Activated CD8-positive, alpha-beta T cell treated with anti-CD3 and anti-CD28 coated beads for 36 hours (primary cell): ENCODE measurements at regions not wholly inside any gene's neighbourhood (a gene's known extent, or its start where the extent isn't known, plus 50 kb on each side); places are given as distances from the start of the nearest gene placed in this dataset.
"Not testable (repeated sequence)": the region's sequence is repeated elsewhere in the genome, so short reads cannot be mapped to it uniquely, and the experiment has no call there.

ENCODE experiments used
- ATAC-seq: fragments of 200-7000 bp; cut with Tn5 transposase; one replicate; pipeline ENCODE4 v1.10.0; 2021; ENCODE audit warnings: mild to moderate bottlenecking, moderate library complexity
- CTCF ChIA-PET: fragments of 350-600 bp; sonication (Branson Sonifier 250); formaldehyde crosslinking; loops from one replicate; lab custom pipeline; 2021; ENCODE audit warnings: antibody characterized with exemption; lab: Charles Lee
- POLR2A ChIA-PET: fragments of 350-600 bp; sonication (Branson Sonifier 250); formaldehyde crosslinking; loops from one replicate; lab custom pipeline; 2021; ENCODE audit warnings: antibody characterized with exemption; lab: Charles Lee
- DNase-seq: peaks from one replicate; pipeline ENCODE4 v3.0.0-alpha.2; 2020
- H3K27ac Mint-ChIP-seq: one replicate; pipeline ENCODE4 v1.8.0; 2021; ENCODE audit warnings: mild to moderate bottlenecking, mixed read lengths
- H3K27me3 Mint-ChIP-seq: one replicate; pipeline ENCODE4 v1.8.0; 2021; ENCODE audit warnings: mixed read lengths
- H3K36me3 Mint-ChIP-seq: one replicate; pipeline ENCODE4 v1.8.0; 2021; ENCODE audit warnings: low read depth, mixed read lengths
- H3K4me1 Mint-ChIP-seq: one replicate; pipeline ENCODE4 v1.8.0; 2021; ENCODE audit warnings: low read depth, mixed read lengths
- H3K4me3 Mint-ChIP-seq: one replicate; pipeline ENCODE4 v1.8.0; 2021; ENCODE audit warnings: mild to moderate bottlenecking, moderate library complexity, mixed read lengths
- H3K9me3 Mint-ChIP-seq: one replicate; pipeline ENCODE4 v1.8.0; 2021; ENCODE audit warnings: mixed read lengths
- intact Hi-C: fragments of 100-400 bp; cut with micrococcal nuclease; formaldehyde crosslinking; loops from one replicate; pipeline ENCODE4 v1.10.0; 2022
- TF ChIP-seq, protein P1 (sequence below): fragments of 200-600 bp; IDR thresholded peaks from one replicate; pipeline ENCODE4 v1.8.0; 2022; ENCODE audit warnings: antibody characterized with exemption, mild to moderate bottlenecking

DNA sequence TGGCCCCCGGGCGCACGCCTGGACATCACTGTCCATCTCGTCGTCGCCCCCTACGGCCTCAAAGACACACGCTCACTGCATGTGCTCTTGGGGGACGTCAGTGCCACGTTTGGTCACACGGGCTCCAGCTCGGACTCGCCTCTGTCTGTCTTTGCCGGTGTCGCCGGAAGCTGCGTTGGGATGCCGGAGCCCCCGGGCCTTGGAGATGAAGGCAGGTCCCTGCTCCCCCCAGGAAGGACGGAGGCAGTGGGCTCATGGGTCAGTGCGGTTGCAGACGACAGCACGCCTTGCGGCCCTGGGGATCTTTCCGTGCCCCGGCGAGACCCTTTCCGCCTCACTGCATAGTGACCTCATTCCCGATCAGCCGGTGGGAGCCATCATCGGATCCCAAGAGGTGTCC is 1399.9 kb upstream of the PCDH10 start:
- H3K36me3 Mint-ChIP-seq, ATAC-seq, intact Hi-C loops, H3K4me1 Mint-ChIP-seq, DNase-seq, CTCF ChIA-PET, H3K27me3 Mint-ChIP-seq, POLR2A ChIA-PET, H3K9me3 Mint-ChIP-seq, H3K27ac Mint-ChIP-seq, H3K4me3 Mint-ChIP-seq: not testable (repeated sequence)

DNA sequence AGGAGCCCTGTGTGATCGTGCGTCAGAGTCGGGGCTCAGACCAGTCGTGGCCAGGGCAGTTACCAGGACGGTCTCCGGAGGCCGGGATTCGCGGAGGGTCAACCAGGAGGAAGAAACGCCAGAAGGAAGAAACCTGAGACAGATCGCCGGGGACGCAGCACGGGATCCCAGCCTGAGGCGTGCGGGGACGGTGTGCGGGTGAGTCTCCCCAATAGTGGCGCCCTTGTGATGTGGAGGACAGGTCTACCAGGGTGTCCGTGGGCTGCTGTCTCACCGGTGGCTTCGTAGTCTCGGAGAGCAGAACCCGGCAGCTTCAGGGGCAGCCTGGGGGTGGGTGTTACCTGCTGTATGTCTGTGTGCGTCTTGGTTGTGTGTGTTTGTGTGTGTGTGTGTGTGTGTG is 1399.1 kb upstream of the PCDH10 start:
- intact Hi-C loops, H3K9me3 Mint-ChIP-seq, H3K4me3 Mint-ChIP-seq, H3K27ac Mint-ChIP-seq, CTCF ChIA-PET, H3K36me3 Mint-ChIP-seq, ATAC-seq, H3K4me1 Mint-ChIP-seq, POLR2A ChIA-PET, H3K27me3 Mint-ChIP-seq: not testable (repeated sequence)
- peak; percentile 3 for DNase-seq

DNA sequence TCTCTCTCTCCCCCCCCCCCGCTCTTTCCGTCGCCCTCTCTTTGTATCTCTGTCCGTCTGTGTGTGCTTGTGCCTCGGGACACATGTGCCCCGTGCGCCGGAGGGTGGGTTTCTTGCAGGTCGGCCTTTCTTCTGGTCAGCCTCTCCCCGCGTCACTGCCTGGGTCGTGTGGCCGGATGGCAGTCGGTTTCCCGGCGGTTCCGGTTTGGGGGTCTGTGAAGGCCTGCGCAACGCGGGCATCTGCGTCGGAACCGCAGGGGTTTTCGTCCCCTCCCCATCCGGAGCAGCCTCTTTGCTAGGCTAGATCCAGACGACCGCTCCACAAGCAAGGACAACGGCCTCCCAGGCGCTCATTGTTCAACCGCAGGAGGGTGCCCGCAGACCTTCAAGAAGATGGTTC is 1398.6 kb upstream of the PCDH10 start:
- H3K27me3 Mint-ChIP-seq: not testable (repeated sequence)

DNA sequence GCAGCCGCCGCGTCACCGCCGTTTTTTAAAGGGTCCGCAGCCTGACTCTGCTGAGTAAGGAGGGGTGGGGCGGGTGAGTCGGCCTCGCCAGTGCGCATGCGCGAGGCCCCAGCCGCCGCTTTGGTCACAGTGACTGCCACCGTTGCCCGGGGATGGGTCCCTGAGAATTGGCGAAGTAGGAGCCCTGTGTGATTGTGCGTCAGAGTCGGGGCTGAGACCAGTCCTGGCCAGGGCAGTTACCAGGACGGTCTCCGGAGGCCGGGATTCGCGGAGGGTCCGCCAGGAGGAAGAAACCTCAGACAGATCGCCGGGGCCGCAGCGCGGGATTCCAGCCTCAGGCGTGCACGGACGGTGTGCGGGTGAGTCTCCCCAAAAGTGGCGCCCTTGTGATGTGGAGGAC is 1386.9 kb upstream of the PCDH10 start:
- H3K4me1 Mint-ChIP-seq, intact Hi-C loops: not testable (repeated sequence)

More for the DNA sequence above, 1398.6 kb upstream of the PCDH10 start:
- H3K4me3 Mint-ChIP-seq, POLR2A ChIA-PET, H3K27ac Mint-ChIP-seq, H3K9me3 Mint-ChIP-seq, intact Hi-C loops, ATAC-seq, CTCF ChIA-PET, H3K4me1 Mint-ChIP-seq, H3K36me3 Mint-ChIP-seq, DNase-seq: not testable (repeated sequence)

DNA sequence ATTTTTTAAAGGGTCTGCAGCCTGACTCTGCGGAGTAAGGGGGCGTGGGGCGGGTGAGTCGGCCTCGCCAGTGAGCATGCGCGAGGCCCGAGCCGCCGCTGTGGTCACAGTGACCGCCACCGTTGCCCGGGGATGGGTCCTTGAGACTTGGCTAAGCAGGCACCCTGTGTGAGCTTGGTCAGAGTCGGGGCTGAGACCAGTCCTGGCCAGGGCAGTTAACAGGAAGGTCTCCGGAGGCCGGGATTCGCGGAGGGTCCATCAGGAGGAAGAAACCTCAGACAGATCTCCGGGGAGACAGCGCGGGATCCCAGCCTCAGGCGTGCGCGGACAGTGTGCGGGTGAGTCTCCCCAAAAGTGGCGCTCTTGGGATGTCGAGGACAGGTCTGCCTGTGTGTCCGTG is 1384.4 kb upstream of the PCDH10 start:
- no peak overlapping the region for H3K4me3 Mint-ChIP-seq
- intact Hi-C loops: no loop called here
- peaks cover 2% of the 10 kb centered on the region for H3K9me3 Mint-ChIP-seq
- no peaks in the 10 kb centered on the region for H3K36me3 Mint-ChIP-seq
- CTCF ChIA-PET: no interaction called here
- H3K4me1 Mint-ChIP-seq: no peaks in the 10 kb centered on the region
- no peaks in the 10 kb centered on the region for H3K27me3 Mint-ChIP-seq
- no peak overlapping the region for H3K27ac Mint-ChIP-seq
- POLR2A ChIA-PET: no interaction called here
- TF ChIP-seq, protein P1, sequence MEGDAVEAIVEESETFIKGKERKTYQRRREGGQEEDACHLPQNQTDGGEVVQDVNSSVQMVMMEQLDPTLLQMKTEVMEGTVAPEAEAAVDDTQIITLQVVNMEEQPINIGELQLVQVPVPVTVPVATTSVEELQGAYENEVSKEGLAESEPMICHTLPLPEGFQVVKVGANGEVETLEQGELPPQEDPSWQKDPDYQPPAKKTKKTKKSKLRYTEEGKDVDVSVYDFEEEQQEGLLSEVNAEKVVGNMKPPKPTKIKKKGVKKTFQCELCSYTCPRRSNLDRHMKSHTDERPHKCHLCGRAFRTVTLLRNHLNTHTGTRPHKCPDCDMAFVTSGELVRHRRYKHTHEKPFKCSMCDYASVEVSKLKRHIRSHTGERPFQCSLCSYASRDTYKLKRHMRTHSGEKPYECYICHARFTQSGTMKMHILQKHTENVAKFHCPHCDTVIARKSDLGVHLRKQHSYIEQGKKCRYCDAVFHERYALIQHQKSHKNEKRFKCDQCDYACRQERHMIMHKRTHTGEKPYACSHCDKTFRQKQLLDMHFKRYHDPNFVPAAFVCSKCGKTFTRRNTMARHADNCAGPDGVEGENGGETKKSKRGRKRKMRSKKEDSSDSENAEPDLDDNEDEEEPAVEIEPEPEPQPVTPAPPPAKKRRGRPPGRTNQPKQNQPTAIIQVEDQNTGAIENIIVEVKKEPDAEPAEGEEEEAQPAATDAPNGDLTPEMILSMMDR: no peak
- ATAC-seq (no peak), DNase-seq (no peak)

More for the DNA sequence above, 1386.9 kb upstream of the PCDH10 start:
- CTCF ChIA-PET, H3K36me3 Mint-ChIP-seq, POLR2A ChIA-PET, ATAC-seq, H3K27ac Mint-ChIP-seq, DNase-seq, H3K27me3 Mint-ChIP-seq, H3K4me3 Mint-ChIP-seq, H3K9me3 Mint-ChIP-seq: not testable (repeated sequence)

DNA sequence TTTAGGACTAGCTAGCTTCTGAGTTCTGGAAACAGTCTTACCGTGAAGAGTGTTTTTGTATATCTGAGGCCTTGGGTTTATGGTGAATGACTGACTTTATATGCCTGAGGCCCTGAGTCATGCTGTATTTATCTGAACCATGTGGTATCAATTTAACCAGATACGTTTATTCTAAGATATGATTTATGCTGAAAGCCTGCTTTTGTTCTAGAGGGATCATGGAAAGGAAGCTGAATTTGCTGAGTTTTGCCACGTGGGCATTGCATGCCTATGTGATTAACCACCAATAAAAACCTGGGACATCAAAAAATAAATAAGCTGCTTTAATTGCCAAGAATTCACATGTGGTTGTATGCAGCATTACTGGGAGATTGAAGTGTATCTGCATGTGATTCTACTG is 1374.7 kb upstream of the PCDH10 start:
- ATAC-seq, H3K9me3 Mint-ChIP-seq, H3K4me1 Mint-ChIP-seq, CTCF ChIA-PET, H3K36me3 Mint-ChIP-seq, POLR2A ChIA-PET, H3K27ac Mint-ChIP-seq, H3K27me3 Mint-ChIP-seq, H3K4me3 Mint-ChIP-seq, DNase-seq, intact Hi-C loops: not testable (repeated sequence)

DNA sequence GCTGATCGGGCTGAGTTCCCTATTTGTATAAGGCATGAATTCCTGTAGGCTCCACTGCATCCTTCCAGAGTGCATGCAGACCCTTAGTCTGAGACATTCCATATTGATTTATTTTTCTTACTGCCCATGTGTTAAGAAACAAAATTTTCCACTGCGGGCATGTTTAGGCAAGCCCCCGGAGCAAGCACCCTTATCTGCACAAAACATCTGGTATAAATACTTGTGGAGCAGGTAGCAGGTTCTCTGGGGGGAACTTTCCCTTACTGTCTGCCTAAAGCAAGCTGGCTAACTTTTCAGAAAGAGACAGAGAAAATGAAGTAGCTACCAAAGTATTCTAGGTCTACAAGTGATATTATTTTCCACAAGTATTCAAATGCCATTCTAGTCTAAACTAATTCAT is 1338.5 kb upstream of the PCDH10 start:
- H3K4me3 Mint-ChIP-seq, H3K27ac Mint-ChIP-seq, H3K4me1 Mint-ChIP-seq, H3K36me3 Mint-ChIP-seq, DNase-seq, intact Hi-C loops, H3K27me3 Mint-ChIP-seq, POLR2A ChIA-PET, ATAC-seq, CTCF ChIA-PET, H3K9me3 Mint-ChIP-seq: not testable (repeated sequence)
